ENCODE measurements at regions not wholly inside any gene's neighbourhood (a gene's known extent, or its start where the extent isn't known, plus 50 kb on each side); places are given as distances from the start of the nearest gene placed in this dataset.
"Not testable (repeated sequence)": the region's sequence is repeated elsewhere in the genome, so short reads cannot be mapped to it uniquely, and the experiment has no call there.

DNA sequence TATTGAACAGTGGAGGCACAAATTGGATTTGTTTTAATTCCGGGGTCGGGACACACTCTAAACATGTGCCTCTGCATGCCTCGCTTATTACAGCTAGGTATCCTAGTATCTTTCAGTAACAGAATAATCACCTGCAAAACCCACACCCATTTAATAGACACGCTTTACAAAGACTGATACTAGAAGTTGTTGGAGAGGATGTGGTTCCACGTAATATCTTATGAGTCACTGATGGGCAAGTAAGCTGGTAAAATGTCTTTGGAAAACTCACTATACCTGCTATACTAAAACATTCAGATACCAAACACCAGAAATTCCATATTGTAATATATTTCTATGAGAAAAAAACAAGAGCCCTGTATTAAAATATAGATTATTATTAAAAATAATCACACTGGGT lies 84.0 kb downstream of the GGTLC2 start:
- Histone ChIP-seq H3K27me3 (ENCODE audit: control insufficient read depth in 1 of 2, insufficient read depth in 2 of 2, low read length in 2 of 2) (no peaks in the 10 kb centered on the region), H3K9me3 (ENCODE audit: control insufficient read depth in 1 of 2, insufficient read depth in 1 of 2, low read length in 2 of 2) (peaks cover 0 to 3% of the 10 kb centered on the region in 2 experiments), H3K4me1 (ENCODE audit: insufficient read depth, low read length) (peaks cover 4% of the 10 kb centered on the region), H3K36me3 (ENCODE audit: insufficient read depth, low read length) (no peaks in the 10 kb centered on the region), H3K4me3 (ENCODE audit: low read length) (no peak overlapping the region), H3K27ac (ENCODE audit: low read depth in 1 of 2, low read length in 2 of 2) (no peak overlapping the region)
- no peak overlapping the region for H3K27ac Mint-ChIP-seq
- TF ChIP-seq, protein P1, sequence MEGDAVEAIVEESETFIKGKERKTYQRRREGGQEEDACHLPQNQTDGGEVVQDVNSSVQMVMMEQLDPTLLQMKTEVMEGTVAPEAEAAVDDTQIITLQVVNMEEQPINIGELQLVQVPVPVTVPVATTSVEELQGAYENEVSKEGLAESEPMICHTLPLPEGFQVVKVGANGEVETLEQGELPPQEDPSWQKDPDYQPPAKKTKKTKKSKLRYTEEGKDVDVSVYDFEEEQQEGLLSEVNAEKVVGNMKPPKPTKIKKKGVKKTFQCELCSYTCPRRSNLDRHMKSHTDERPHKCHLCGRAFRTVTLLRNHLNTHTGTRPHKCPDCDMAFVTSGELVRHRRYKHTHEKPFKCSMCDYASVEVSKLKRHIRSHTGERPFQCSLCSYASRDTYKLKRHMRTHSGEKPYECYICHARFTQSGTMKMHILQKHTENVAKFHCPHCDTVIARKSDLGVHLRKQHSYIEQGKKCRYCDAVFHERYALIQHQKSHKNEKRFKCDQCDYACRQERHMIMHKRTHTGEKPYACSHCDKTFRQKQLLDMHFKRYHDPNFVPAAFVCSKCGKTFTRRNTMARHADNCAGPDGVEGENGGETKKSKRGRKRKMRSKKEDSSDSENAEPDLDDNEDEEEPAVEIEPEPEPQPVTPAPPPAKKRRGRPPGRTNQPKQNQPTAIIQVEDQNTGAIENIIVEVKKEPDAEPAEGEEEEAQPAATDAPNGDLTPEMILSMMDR (IDR thresholded peaks at IDR 0.05) = no peak
- H3K27me3 Mint-ChIP-seq = peaks cover 16% of the 10 kb centered on the region
- H3K4me3 Mint-ChIP-seq = no peak overlapping the region
- CTCF ChIA-PET = interaction anchor here (2.1 kb wide), 1 partner anchor 25 kb away, joined by 6 read pairs; no protein-coding TSS in a partner anchor
- DNase-seq (peak in 1 of 14 experiments; percentile 48), ATAC-seq (ENCODE audit: poor library complexity) (no peak)
- no peaks in the 10 kb centered on the region for H3K36me3 Mint-ChIP-seq (ENCODE audit: low read depth)
- intact Hi-C loops (cut with DNase I, micrococcal nuclease) = no loop called here
- peaks cover 18% of the 10 kb centered on the region for H3K4me1 Mint-ChIP-seq (ENCODE audit: low read depth)
- H3K9me3 Mint-ChIP-seq = no peaks in the 10 kb centered on the region
- POLR2A ChIA-PET = interaction anchor here (0.7 kb wide), 1 partner anchor 1733 kb away, joined by 3 read pairs; no protein-coding TSS in a partner anchor

DNA sequence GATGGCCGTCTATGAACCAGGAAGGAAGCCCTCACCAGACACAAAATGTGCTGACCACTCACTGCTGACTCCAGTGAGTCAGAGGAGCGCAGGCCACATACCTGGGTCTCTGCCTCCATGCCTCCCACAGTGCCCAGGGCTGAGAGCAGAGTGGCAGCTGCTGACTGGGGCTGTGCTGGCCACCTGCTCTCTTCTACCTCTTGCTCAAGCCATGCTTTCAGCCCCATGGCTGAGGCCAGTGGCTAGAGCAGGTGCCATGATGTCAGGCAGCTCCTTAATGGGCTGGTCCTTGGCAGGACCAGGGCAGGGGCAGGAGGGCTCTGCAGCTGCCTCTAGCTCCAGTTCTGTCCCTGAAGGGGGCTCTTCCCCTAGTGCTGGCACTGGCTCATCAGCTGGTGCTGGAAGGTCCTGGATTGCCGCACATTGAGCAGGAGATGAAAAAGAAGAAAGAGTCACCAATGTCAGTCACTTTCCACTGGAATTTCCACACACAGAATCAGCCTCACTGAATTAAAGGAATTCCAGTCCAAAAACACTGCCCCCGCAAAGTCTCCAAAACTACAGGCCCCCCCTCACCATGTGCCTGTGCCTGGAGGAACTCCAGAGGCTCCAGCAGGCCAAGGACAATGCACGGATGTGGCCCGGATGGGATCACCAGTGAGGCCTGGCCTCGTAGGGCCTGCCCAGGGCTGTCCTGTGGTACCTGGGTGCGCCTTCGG lies 86.4 kb downstream of the GGTLC2 start:
- peaks cover 0 to 3% of the 10 kb centered on the region in 2 experiments for H3K9me3 ChIP-seq (ENCODE audit: control insufficient read depth in 1 of 2, insufficient read depth in 1 of 2, low read length in 2 of 2)
- TF ChIP-seq, protein P1 (IDR thresholded peaks at IDR 0.05) = no peak
- no peaks in the 10 kb centered on the region for H3K36me3 ChIP-seq (ENCODE audit: insufficient read depth, low read length)
- Mint-ChIP-seq H3K4me1 (ENCODE audit: low read depth) (peaks cover 18% of the 10 kb centered on the region), H3K27ac (no peak overlapping the region), H3K4me3 (no peak overlapping the region), H3K27me3 (peaks cover 16% of the 10 kb centered on the region), H3K9me3 (no peaks in the 10 kb centered on the region), H3K36me3 (ENCODE audit: low read depth) (no peaks in the 10 kb centered on the region)
- no peak overlapping the region for H3K27ac ChIP-seq (ENCODE audit: low read depth in 1 of 2, low read length in 2 of 2)
- ChIA-PET CTCF (no interaction called here), POLR2A (no interaction called here)
- intact Hi-C loops (cut with DNase I, micrococcal nuclease) = no loop called here
- DNase-seq = no peak
- no peaks in the 10 kb centered on the region for H3K27me3 ChIP-seq (ENCODE audit: control insufficient read depth in 1 of 2, insufficient read depth in 2 of 2, low read length in 2 of 2)
- no peak for ATAC-seq (ENCODE audit: poor library complexity)
- H3K4me1 ChIP-seq (ENCODE audit: insufficient read depth, low read length) = peaks cover 15% of the 10 kb centered on the region
- H3K4me3 ChIP-seq (ENCODE audit: low read length) = no peak overlapping the region

DNA sequence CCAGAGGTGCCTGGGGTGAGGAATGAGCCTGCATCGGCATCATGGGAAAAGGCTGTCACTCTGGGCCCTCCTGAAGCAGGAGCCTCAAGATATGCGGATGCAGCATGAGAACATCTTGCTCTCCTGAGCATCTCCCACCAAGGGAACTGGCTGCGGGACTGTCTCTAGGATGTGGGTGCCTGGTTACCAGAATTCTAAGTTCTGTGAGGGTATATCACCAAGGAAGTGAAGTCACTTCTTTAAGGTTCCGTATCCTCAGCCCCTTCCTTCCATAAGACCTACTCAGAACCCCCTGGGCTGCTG lies 86.9 kb downstream of the GGTLC2 start:
- H3K27ac ChIP-seq (ENCODE audit: low read depth in 1 of 2, low read length in 2 of 2) = no peak overlapping the region
- Mint-ChIP-seq H3K36me3 (ENCODE audit: low read depth) (no peaks in the 10 kb centered on the region), H3K9me3 (no peaks in the 10 kb centered on the region), H3K4me1 (ENCODE audit: low read depth) (peaks cover 18% of the 10 kb centered on the region), H3K27me3 (peaks cover 19% of the 10 kb centered on the region), H3K27ac (no peak overlapping the region), H3K4me3 (no peak overlapping the region)
- DNase-seq (no peak), ATAC-seq (ENCODE audit: poor library complexity) (no peak)
- CTCF ChIA-PET = no interaction called here
- H3K4me3 ChIP-seq (ENCODE audit: low read length) = no peak overlapping the region
- H3K27me3 ChIP-seq (ENCODE audit: control insufficient read depth in 1 of 2, insufficient read depth in 2 of 2, low read length in 2 of 2) = no peaks in the 10 kb centered on the region
- intact Hi-C loops (cut with DNase I, micrococcal nuclease) = no loop called here
- POLR2A ChIA-PET = no interaction called here
- peaks cover 15% of the 10 kb centered on the region for H3K4me1 ChIP-seq (ENCODE audit: insufficient read depth, low read length)
- TF ChIP-seq, protein P1 (IDR thresholded peaks at IDR 0.05) = no peak
- no peaks in the 10 kb centered on the region for H3K36me3 ChIP-seq (ENCODE audit: insufficient read depth, low read length)
- H3K9me3 ChIP-seq (ENCODE audit: control insufficient read depth in 1 of 2, insufficient read depth in 1 of 2, low read length in 2 of 2) = peaks cover 0 to 3% of the 10 kb centered on the region in 2 experiments

DNA sequence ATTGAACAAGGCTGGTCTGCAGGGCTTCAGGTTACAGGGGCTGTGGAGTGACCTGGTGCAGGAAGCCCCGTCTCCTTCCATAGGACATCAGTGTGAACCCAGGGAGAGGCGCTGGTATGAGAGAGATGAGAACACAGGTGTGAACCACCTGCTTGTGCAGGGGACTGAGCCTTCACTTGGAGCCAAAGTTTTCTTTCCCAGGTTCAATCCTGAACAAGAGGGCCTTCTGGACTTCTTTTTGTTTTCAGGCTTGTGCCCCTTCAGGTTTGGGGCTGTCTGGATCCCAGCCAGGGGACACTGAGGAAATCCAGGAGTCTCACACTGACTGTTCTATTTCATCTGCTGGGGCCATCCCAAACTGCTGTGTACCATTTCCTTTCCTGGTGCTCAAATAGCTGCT lies 88.6 kb downstream of the GGTLC2 start:
- H3K27me3 ChIP-seq (ENCODE audit: control insufficient read depth in 1 of 2, insufficient read depth in 2 of 2, low read length in 2 of 2); H3K9me3 Mint-ChIP-seq; H3K27ac ChIP-seq (ENCODE audit: low read depth in 1 of 2, low read length in 2 of 2); CTCF ChIA-PET; H3K36me3 Mint-ChIP-seq (ENCODE audit: low read depth); H3K4me3 ChIP-seq (ENCODE audit: low read length); H3K4me3 Mint-ChIP-seq; POLR2A ChIA-PET; H3K36me3 ChIP-seq (ENCODE audit: insufficient read depth, low read length); DNase-seq; ATAC-seq (ENCODE audit: poor library complexity); H3K9me3 ChIP-seq (ENCODE audit: control insufficient read depth in 1 of 2, insufficient read depth in 1 of 2, low read length in 2 of 2); H3K27ac Mint-ChIP-seq; intact Hi-C loops (cut with DNase I, micrococcal nuclease): not testable (repeated sequence)
- H3K4me1 Mint-ChIP-seq (ENCODE audit: low read depth) = peaks cover 16% of the 10 kb centered on the region
- H3K27me3 Mint-ChIP-seq = peaks cover 25% of the 10 kb centered on the region
- peaks cover 15% of the 10 kb centered on the region for H3K4me1 ChIP-seq (ENCODE audit: insufficient read depth, low read length)
